Kidney capillary endothelial cell (primary cell): ENCODE measurements at regions not wholly inside any gene's neighbourhood (a gene's known extent, or its start where the extent isn't known, plus 50 kb on each side); places are given as distances from the start of the nearest gene placed in this dataset.
"Not testable (repeated sequence)": the region's sequence is repeated elsewhere in the genome, so short reads cannot be mapped to it uniquely, and the experiment has no call there.

ENCODE experiments used
- DNase-seq: peaks from one replicate; pipeline ENCODE4 v3.0.0-alpha.2; 2018; ENCODE audit warnings: low spot score

- DNase-seq, result not testable (repeated sequence)
Observed at GRCh38 chr17:15860774-15861173, 84.2 kb upstream of the ADORA2B start.

- DNase-seq, result not testable (repeated sequence)
Observed at GRCh38 chr17:15864061-15864460, 80.9 kb upstream of the ADORA2B start.

GRCh38 chr17:15864472-15864871 lies 80.5 kb upstream of the ADORA2B start:
- not testable (repeated sequence) for DNase-seq

- DNase-seq, result not testable (repeated sequence)
Observed at GRCh38 chr17:15866015-15866414, 78.9 kb upstream of the ADORA2B start.

GRCh38 chr17:15867331-15867730 lies 77.6 kb upstream of the ADORA2B start:
- DNase-seq, result not testable (repeated sequence)

- DNase-seq, result not testable (repeated sequence)
Observed at GRCh38 chr17:15869868-15870267, 75.1 kb upstream of the ADORA2B start.

- DNase-seq, result not testable (repeated sequence)
Observed at GRCh38 chr17:15872677-15873076, 72.3 kb upstream of the ADORA2B start.

- DNase-seq, result not testable (repeated sequence)
Observed at GRCh38 chr17:15877882-15878500, 66.9 kb upstream of the ADORA2B start.

GRCh38 chr17:15882058-15882720 lies 62.7 kb upstream of the ADORA2B start:
- no peak for DNase-seq

- no peak for DNase-seq
Observed at GRCh38 chr17:15882777-15883176, 62.2 kb upstream of the ADORA2B start.

GRCh38 chr17:15883617-15884111 lies 61.3 kb upstream of the ADORA2B start:
- DNase-seq, result no peak

- no peak for DNase-seq
Observed at GRCh38 chr17:15884731-15885130, 60.2 kb upstream of the ADORA2B start.

GRCh38 chr17:15885770-15886169 lies 59.2 kb upstream of the ADORA2B start:
- no peak for DNase-seq

- DNase-seq, result no peak
Observed at GRCh38 chr17:15886221-15886620, 58.7 kb upstream of the ADORA2B start.

- no peak for DNase-seq
Observed at GRCh38 chr17:15886804-15887203, 58.1 kb upstream of the ADORA2B start.

- no peak for DNase-seq
Observed at GRCh38 chr17:15888436-15888835, 56.5 kb upstream of the ADORA2B start.

- DNase-seq, result no peak
Observed at GRCh38 chr17:15890279-15890892, 54.5 kb upstream of the ADORA2B start.

GRCh38 chr17:15891318-15891717 lies 53.6 kb upstream of the ADORA2B start:
- DNase-seq, result no peak

- no peak for DNase-seq
Observed at GRCh38 chr17:15892244-15892643, 52.7 kb upstream of the ADORA2B start.

- DNase-seq, result no peak
Observed at GRCh38 chr17:15892731-15893657, 51.9 kb upstream of the ADORA2B start.

GRCh38 chr17:15893658-15894024 lies 51.3 kb upstream of the ADORA2B start:
- no peak for DNase-seq

GRCh38 chr17:15894258-15894657 lies 50.7 kb upstream of the ADORA2B start:
- DNase-seq, result no peak
